ENCODE measurements at regions not wholly inside any gene's neighbourhood (a gene's known extent, or its start where the extent isn't known, plus 50 kb on each side); places are given as distances from the start of the nearest gene placed in this dataset.
"Not testable (repeated sequence)": the region's sequence is repeated elsewhere in the genome, so short reads cannot be mapped to it uniquely, and the experiment has no call there.

DNA sequence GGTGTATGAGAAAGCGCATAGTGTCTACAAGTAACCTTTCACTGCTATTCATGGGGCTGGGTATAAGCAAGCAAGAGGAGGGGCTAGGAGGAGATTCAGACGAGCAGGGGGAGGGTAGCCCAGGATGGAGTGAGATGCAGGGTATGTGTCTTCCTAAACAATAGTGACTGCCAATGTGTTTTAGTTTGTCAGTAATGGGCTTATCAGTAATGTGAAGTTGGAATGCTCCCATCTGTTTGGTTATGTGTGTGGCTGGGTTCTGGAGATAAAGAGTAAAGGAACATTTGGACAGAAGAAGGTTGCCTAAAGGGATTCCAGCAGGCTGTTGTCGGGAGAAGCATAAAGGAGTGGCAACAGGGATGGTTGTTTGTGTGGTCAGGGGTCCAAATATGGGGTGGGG lies 62.7 kb upstream of the EZR start:
- DNase-seq (ENCODE audit: low spot score): not testable (repeated sequence)

DNA sequence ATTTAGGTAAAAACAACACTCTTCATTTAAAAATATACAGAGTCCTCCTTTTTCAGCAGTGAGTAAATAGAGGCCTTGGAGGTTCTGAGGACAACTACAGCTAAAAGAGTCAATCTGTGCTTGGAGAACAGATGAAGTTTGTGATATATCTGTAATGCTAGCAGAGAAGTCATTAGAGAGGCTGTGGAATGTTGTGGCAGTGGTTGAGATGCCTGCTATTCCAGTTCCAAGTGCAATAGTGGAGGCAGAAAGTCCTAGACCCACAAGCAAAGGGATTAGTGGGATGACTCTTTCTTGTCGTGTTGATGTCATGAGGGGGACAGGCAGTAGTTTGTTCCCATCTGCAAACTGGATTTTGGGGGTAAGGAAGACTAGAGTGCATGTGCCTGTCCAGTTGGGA lies 62.1 kb upstream of the EZR start:
- DNase-seq (ENCODE audit: low spot score): not testable (repeated sequence)

DNA sequence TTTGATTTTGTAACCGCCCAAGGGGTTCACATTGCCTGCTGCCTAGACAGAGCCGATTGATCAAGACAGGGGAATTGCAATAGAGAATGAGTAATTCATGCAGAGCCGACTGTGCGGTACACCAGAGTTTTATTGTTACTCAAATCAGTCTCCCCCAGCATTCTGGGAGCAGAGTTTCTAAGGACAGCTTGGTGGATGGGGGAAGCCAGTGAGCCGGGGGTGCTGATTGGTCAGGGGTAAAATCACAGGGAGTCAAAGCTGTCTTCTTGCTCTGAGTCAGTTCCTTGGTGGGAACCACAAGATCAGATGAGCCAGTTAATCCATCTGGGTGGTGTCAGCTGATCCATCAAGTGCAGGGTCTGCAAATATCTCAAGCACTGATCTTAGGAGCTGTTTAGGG lies 60.0 kb upstream of the EZR start:
- no peak for DNase-seq (ENCODE audit: low spot score)

DNA sequence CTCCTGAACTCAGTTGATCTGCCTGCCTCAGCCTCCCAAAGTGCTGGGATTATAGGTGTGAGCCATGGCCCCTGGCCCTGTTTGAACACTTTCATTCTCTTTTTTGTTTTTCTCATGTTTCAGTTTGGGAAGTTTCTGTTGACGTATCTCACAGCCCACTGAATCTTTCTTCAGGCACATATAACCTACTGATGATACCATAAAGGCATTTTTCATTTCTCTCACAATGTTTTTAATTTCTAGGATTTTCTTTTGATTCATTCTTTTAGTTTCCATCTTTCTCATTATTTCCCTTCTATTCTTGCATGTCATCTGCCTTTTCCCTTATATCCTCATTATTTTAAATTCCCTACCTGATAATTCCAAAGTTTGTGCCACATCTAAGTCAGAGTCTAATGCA lies 58.5 kb upstream of the EZR start:
- DNase-seq (ENCODE audit: low spot score): no peak

DNA sequence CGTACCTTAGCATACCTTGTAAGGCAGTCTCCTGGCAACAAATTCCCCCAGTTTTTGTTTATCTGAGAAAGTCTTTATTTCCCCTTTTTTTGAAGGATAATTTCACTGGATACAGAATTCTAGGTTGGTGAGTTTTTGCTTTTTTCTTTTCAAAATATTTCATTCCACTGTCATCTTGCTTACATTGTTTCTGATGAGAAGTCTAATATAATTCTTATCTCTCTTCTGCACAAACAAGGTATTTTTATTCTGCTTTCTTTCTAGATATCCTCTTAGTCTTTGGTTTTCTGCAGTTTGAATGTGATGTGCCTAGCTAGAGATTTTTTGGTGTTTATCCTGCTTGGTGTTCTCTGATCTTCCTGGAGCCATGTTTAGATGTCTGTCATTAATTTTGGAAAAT lies 57.7 kb upstream of the EZR start:
- no peak for DNase-seq (ENCODE audit: low spot score)

DNA sequence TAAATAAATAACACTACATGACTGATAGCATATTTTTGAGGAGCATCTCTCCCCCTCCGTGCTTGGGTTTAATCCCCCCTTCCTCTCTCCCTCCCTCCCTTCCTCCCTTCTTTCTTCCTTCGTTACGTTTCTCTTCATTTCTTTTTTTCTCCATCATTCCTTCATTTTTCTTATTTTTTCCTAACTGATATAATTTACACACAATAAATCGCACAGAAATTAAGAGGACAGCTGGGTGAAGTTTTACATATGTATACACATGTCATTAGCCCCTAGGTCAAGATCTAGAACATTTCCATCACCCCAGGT lies 51.4 kb upstream of the EZR start:
- DNase-seq (ENCODE audit: low spot score): no peak

DNA sequence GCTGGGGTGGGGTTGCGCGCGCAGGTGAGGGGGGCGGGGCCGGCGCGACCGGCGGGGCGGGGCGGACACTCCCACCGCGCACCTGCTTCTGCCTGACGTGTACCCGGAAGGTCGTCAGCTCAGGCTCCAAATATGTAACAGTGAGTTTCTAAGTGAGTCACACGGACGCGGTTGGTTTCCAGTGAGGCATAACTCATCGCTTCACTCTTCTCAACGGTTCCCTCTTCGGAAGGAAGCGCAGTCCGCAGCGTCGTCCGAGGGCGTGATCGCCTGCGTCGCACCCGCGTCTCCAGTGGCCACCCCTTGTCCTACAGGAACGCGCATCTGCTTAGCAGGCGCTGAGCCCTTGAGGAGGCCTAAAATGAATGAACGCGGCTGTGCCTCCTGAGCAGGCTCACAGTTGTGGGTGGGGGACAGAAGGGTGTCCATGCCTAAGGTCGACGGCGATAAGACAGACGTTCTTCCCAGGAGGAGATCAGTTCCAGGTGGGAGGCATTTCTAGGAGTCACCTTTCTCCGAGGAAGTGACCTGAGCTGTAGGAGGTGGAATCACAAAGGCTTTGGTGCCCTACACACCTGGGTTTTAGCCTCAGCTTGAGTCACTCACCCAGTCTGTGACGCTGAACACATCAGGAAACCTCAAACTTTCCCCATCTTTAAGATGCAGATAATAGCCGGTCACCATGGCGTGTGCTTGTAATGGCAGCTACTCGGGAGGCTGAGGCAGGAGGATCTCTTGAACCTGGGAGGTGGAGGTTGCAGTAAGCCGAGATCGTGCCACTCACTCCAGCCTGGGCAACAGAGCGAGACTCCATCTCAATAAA lies 50.9 kb upstream of the EZR start:
- peak; percentile 29 for DNase-seq (ENCODE audit: low spot score)

DNA sequence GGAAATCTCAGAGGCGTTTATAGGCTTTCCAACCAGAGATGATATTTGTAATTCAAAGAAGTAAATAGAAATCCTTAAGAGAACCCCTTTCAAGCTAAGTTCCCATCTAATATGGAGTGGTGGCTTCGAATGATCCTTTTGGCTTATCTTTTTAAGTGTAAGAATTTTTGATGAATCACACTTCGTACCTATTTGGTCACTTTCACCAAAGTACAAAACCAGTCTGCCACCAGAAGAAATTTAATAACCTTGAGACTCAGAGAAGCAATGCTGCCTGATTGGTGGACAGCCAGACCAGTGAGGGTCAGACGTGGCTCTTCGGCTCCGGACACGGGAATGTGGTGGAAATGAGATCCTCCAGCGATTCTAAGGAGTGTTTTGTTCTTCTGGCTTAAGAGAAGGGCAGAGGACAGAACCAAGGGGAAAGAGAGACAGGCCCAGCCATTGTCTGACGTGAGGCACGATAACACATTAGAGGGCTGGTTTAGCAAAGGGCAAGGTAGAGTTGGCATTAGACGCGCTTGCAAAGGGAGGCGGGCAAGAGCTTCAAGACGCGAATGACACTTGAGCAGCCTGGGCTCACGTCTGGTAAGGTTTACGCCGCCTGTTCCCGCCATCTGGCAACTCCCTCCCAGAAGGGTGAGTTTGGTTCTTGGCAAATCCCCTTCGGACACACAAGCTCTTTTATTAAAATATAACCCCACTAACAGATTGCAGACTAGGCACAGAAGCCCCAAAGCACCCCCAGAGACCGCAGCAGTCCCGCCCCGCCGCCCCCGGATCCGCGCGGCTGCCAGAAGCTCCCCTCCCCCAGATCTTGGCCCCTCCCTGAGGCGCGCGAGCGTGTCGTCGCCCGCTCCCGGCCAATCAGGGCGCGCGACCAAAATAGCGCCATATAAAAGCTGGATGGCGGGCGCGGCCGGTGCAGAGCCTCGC lies 50.0 kb upstream of the EZR start:
- DNase-seq (ENCODE audit: low spot score): peak; percentile 42
